CD4-positive, alpha-beta T cell (primary cell): ENCODE measurements at regions not wholly inside any gene's neighbourhood (a gene's known extent, or its start where the extent isn't known, plus 50 kb on each side); places are given as distances from the start of the nearest gene placed in this dataset.

ENCODE experiments used
- ATAC-seq: fragments of 200-7000 bp; cut with Tn5 transposase; one replicate; pipeline ENCODE4 v1.10.0; 2022; ENCODE audit warnings: mild to moderate bottlenecking; ENCODE audit not compliant: poor library complexity
- CTCF ChIA-PET: fragments of 350-600 bp; sonication (Branson Sonifier 250); formaldehyde crosslinking; loops from one replicate; lab custom pipeline; 2021; ENCODE audit warnings: antibody characterized with exemption, inconsistent platforms; lab: Charles Lee
- POLR2A ChIA-PET: fragments of 350-600 bp; sonication (Branson Sonifier 250); formaldehyde crosslinking; loops from one replicate; lab custom pipeline; 2021; ENCODE audit warnings: antibody characterized with exemption, inconsistent platforms; lab: Charles Lee
- DNase-seq, 14 experiments: peaks; one replicate each; pipeline ENCODE4 v3.0.0-alpha.2; 2013 to 2020; ENCODE audit warnings: mixed read lengths in 2 of 14
- H3K27ac ChIP-seq, 2 donors: one replicate each; pipeline versions ENCODE4 v1.5.1 to v1.7.0; 2013; ENCODE audit warnings: low read length in 2 of 2, low read depth in 1 of 2, mild to moderate bottlenecking in 1 of 2
- H3K27me3 ChIP-seq, 2 experiments: 1 replicate in 1 of 2; 2 replicates in 1 of 2; pipeline versions ENCODE4 v1.6.1 to v1.7.0; 2013; ENCODE audit warnings: low read length in 2 of 2, control low read depth in 1 of 2, mild to moderate bottlenecking in 1 of 2, moderate library complexity in 1 of 2; ENCODE audit not compliant: insufficient read depth in 2 of 2, control insufficient read depth in 1 of 2
- H3K36me3 ChIP-seq: one replicate; pipeline ENCODE4 v1.6.1; 2013; ENCODE audit warnings: low read length, control low read depth; ENCODE audit not compliant: insufficient read depth
- H3K4me1 ChIP-seq: one replicate; pipeline ENCODE4 v1.6.1; 2013; ENCODE audit warnings: low read length, control low read depth; ENCODE audit not compliant: insufficient read depth
- H3K4me3 ChIP-seq: one replicate; pipeline ENCODE4 v1.5.1; 2013; ENCODE audit warnings: mild to moderate bottlenecking, low read length, moderate library complexity
- H3K9me3 ChIP-seq, 2 experiments: 1 replicate in 1 of 2; 2 replicates in 1 of 2; pipeline versions ENCODE4 v1.6.1 to v1.7.0; 2013; ENCODE audit warnings: low read length in 2 of 2, mild to moderate bottlenecking in 2 of 2, control low read depth in 1 of 2, moderate library complexity in 1 of 2; ENCODE audit not compliant: control insufficient read depth in 1 of 2, insufficient read depth in 1 of 2
- H3K27ac Mint-ChIP-seq: one replicate; pipeline ENCODE4 v1.8.0; 2020; ENCODE audit warnings: mixed read lengths
- H3K27me3 Mint-ChIP-seq: one replicate; pipeline ENCODE4 v1.8.0; 2021; ENCODE audit warnings: mixed read lengths
- H3K36me3 Mint-ChIP-seq: one replicate; pipeline ENCODE4 v1.8.0; 2021; ENCODE audit warnings: low read depth, mixed read lengths
- H3K4me1 Mint-ChIP-seq: one replicate; pipeline ENCODE4 v1.8.0; 2021; ENCODE audit warnings: low read depth, mixed read lengths
- H3K4me3 Mint-ChIP-seq: one replicate; pipeline ENCODE4 v1.8.0; 2020; ENCODE audit warnings: mild to moderate bottlenecking, mixed read lengths
- H3K9me3 Mint-ChIP-seq: one replicate; pipeline ENCODE4 v1.8.0; 2020; ENCODE audit warnings: mixed read lengths
- intact Hi-C, 2 experiments: fragments of 100-400 bp; cut with DNase I in 1 of 2; cut with micrococcal nuclease in 1 of 2; formaldehyde crosslinking; loops; one replicate each; pipeline versions ENCODE4 v1.15.1 to v1.9.0; 2023 to 2025; cut with DNase I, micrococcal nuclease
- TF ChIP-seq, protein P1 (sequence below): fragments of 200-600 bp; IDR thresholded peaks from one replicate; pipeline ENCODE4 v1.8.0; 2022; ENCODE audit warnings: antibody characterized with exemption, mild to moderate bottlenecking

DNA sequence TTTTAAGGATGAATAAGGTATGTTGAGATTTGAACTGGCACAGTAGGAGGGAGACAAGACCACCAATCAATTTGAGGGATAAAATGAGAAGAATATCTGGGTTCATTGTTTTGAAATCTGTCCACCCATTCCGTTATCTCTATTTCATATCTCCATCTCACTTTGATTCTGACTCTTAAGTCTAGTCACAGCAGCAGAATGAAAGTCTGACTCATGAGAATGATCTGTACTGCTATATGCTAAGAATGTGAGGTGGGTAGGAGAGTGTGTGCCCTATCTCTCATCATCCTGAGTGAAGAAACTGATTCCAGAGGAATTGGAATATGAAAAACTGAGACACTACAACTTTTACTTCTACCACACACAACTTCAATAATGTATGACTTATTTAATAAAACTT is 1994.5 kb upstream of the PIK3C3 start:
- Mint-ChIP-seq H3K27ac (no peak overlapping the region), H3K36me3 (no peaks in the 10 kb centered on the region), H3K4me3 (no peak overlapping the region), H3K4me1 (no peaks in the 10 kb centered on the region), H3K27me3 (no peaks in the 10 kb centered on the region), H3K9me3 (peaks cover 5% of the 10 kb centered on the region)
- H3K4me1 ChIP-seq: no peaks in the 10 kb centered on the region
- ChIA-PET CTCF (no interaction called here), POLR2A (no interaction called here)
- TF ChIP-seq, protein P1, sequence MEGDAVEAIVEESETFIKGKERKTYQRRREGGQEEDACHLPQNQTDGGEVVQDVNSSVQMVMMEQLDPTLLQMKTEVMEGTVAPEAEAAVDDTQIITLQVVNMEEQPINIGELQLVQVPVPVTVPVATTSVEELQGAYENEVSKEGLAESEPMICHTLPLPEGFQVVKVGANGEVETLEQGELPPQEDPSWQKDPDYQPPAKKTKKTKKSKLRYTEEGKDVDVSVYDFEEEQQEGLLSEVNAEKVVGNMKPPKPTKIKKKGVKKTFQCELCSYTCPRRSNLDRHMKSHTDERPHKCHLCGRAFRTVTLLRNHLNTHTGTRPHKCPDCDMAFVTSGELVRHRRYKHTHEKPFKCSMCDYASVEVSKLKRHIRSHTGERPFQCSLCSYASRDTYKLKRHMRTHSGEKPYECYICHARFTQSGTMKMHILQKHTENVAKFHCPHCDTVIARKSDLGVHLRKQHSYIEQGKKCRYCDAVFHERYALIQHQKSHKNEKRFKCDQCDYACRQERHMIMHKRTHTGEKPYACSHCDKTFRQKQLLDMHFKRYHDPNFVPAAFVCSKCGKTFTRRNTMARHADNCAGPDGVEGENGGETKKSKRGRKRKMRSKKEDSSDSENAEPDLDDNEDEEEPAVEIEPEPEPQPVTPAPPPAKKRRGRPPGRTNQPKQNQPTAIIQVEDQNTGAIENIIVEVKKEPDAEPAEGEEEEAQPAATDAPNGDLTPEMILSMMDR: no peak
- H3K4me3 ChIP-seq: no peak overlapping the region
- ATAC-seq: no peak
- intact Hi-C loops: loop anchor here in 1 of 2 experiments (10.0 kb wide), 1 partner anchor 64 kb away; no protein-coding TSS in a partner anchor
- no peak for DNase-seq
- H3K27ac ChIP-seq: no peak overlapping the region
- no peaks in the 10 kb centered on the region for H3K36me3 ChIP-seq
- peaks cover 0 to 12% of the 10 kb centered on the region in 2 experiments for H3K9me3 ChIP-seq
- H3K27me3 ChIP-seq: no peaks in the 10 kb centered on the region

DNA sequence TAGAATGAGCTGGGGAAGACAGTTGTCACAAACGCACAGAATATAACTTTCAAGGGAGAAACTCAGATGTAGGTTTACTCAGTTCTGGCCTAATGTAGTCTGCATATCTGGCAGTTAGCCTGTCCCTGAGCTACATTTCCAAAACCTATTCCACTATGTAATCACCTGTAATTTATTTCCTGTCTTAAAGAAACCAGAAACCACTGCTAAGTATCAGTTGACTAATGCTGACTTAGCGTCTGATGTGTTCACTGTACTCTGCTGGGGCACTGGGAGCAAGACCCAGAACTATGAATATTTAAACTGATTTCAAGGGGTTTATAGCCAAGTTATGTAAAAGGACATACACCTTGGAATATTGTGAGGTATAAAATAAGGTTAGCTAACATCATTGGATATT is 1995.2 kb upstream of the PIK3C3 start:
- POLR2A ChIA-PET: no interaction called here
- peaks cover 4% of the 10 kb centered on the region for H3K9me3 Mint-ChIP-seq
- intact Hi-C loops: loop anchor here in 1 of 2 experiments (10.0 kb wide), 1 partner anchor 65 kb away; no protein-coding TSS in a partner anchor
- no peaks in the 10 kb centered on the region for H3K27me3 ChIP-seq
- H3K27ac Mint-ChIP-seq: no peak overlapping the region
- H3K36me3 ChIP-seq: no peaks in the 10 kb centered on the region
- no peak overlapping the region for H3K4me3 ChIP-seq
- H3K4me1 Mint-ChIP-seq: no peaks in the 10 kb centered on the region
- no peak overlapping the region for H3K4me3 Mint-ChIP-seq
- no peaks in the 10 kb centered on the region for H3K4me1 ChIP-seq
- no peaks in the 10 kb centered on the region for H3K36me3 Mint-ChIP-seq
- peaks cover 0 to 12% of the 10 kb centered on the region in 2 experiments for H3K9me3 ChIP-seq
- DNase-seq: no peak
- no peaks in the 10 kb centered on the region for H3K27me3 Mint-ChIP-seq
- H3K27ac ChIP-seq: no peak overlapping the region
- CTCF ChIA-PET: no interaction called here
- ATAC-seq: no peak
- TF ChIP-seq, protein P1: no peak

DNA sequence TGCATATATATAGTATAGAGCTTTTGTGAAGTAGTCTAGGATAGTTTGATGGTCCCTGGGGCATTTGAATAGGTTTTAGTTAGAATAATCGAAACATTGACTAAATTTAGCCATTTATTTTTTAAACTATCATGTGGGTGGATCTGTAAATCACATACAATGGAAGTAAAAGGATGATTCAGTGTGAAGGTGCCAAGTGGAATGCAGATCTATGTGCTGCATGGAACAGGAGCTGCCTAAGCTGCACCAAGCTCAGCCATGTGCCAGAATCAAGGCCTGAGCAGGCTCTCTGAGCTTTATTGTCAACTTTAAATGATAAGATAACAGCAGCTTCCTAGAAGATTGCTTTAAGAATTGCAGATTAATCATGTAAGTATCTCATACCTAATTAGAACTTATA is 1996.2 kb upstream of the PIK3C3 start:
- TF ChIP-seq, protein P1: no peak

More for the DNA sequence above, 1996.2 kb upstream of the PIK3C3 start:
- Histone ChIP-seq H3K27ac (no peak overlapping the region), H3K9me3 (peaks cover 0 to 12% of the 10 kb centered on the region in 2 experiments), H3K36me3 (no peaks in the 10 kb centered on the region), H3K4me3 (no peak overlapping the region), H3K4me1 (no peaks in the 10 kb centered on the region), H3K27me3 (no peaks in the 10 kb centered on the region)
- ChIA-PET POLR2A (no interaction called here), CTCF (no interaction called here)
- ATAC-seq (no peak), DNase-seq (no peak)
- Mint-ChIP-seq H3K27ac (no peak overlapping the region), H3K4me3 (no peak overlapping the region), H3K36me3 (no peaks in the 10 kb centered on the region), H3K4me1 (no peaks in the 10 kb centered on the region), H3K9me3 (peaks cover 3% of the 10 kb centered on the region), H3K27me3 (no peaks in the 10 kb centered on the region)
- intact Hi-C loops: no loop called here
